NCI-H2107 treated with DMSO at 0.1 percent for 48 hours (cell line): ENCODE measurements at regions not wholly inside any gene's neighbourhood (a gene's known extent, or its start where the extent isn't known, plus 50 kb on each side); places are given as distances from the start of the nearest gene placed in this dataset.

ENCODE experiments used
- DNase-seq: peaks from one replicate; lab custom pipeline; 2025; ENCODE audit not compliant: unreplicated experiment; lab: John Stamatoyannopoulos, UW

- no peak for DNase-seq
These were observed 429.7 kb upstream of the KLF4 start for GRCh38 chr9:107919263-107919662.

GRCh38 chr9:107918749-107919148, 429.2 kb upstream of the KLF4 start:
- no peak for DNase-seq

GRCh38 chr9:107914151-107914550, 424.6 kb upstream of the KLF4 start:
- DNase-seq = no peak

- no peak for DNase-seq
These were observed 418.1 kb upstream of the KLF4 start for GRCh38 chr9:107907715-107908114.

- DNase-seq = no peak
These were observed 417.7 kb upstream of the KLF4 start for GRCh38 chr9:107907255-107907654.

GRCh38 chr9:107906074-107906473, 416.5 kb upstream of the KLF4 start:
- DNase-seq = no peak

GRCh38 chr9:107905308-107906020, 415.9 kb upstream of the KLF4 start:
- no peak for DNase-seq

- no peak for DNase-seq
These were observed 410.4 kb upstream of the KLF4 start for GRCh38 chr9:107899961-107900330.

GRCh38 chr9:107898761-107899160, 409.2 kb upstream of the KLF4 start:
- DNase-seq = no peak

GRCh38 chr9:107896544-107896943, 407.0 kb upstream of the KLF4 start:
- DNase-seq = no peak

GRCh38 chr9:107895501-107896001, 406.0 kb upstream of the KLF4 start:
- no peak for DNase-seq

GRCh38 chr9:107894572-107895261, 405.1 kb upstream of the KLF4 start:
- DNase-seq = no peak

- no peak for DNase-seq
These were observed 401.4 kb upstream of the KLF4 start for GRCh38 chr9:107890921-107891465.

GRCh38 chr9:107888773-107889227, 399.2 kb upstream of the KLF4 start:
- no peak for DNase-seq

- no peak for DNase-seq
These were observed 397.3 kb upstream of the KLF4 start for GRCh38 chr9:107886826-107887225.

GRCh38 chr9:107883496-107884124, 394.0 kb upstream of the KLF4 start:
- DNase-seq = no peak

GRCh38 chr9:107881626-107882300, 392.2 kb upstream of the KLF4 start:
- no peak for DNase-seq

- no peak for DNase-seq
These were observed 388.9 kb upstream of the KLF4 start for GRCh38 chr9:107878462-107878861.

- no peak for DNase-seq
These were observed 386.0 kb upstream of the KLF4 start for GRCh38 chr9:107875571-107875980.

GRCh38 chr9:107874591-107875369, 385.2 kb upstream of the KLF4 start:
- no peak for DNase-seq
